WI38 (cell line): ENCODE measurements at regions not wholly inside any gene's neighbourhood (a gene's known extent, or its start where the extent isn't known, plus 50 kb on each side); places are given as distances from the start of the nearest gene placed in this dataset.

Source experiments
- H3K4me3 ChIP-seq: 2 replicates; pipeline ENCODE4 v1.5.1; 2011; ENCODE audit warnings: low read depth, mild to moderate bottlenecking, control low read depth, low read length
- CTCF ChIP-seq: IDR thresholded peaks from 2 replicates; pipeline ENCODE4 v1.5.1; 2012; ENCODE audit warnings: low read depth, mild to moderate bottlenecking, control low read depth, low read length

- H3K4me3 ChIP-seq = no peak overlapping the region
- TF ChIP-seq CTCF = no peak
Observed at GRCh38 chr6:140225701-140226436, 851.4 kb upstream of the CITED2 start.

- TF ChIP-seq CTCF = no peak
- no peak overlapping the region for H3K4me3 ChIP-seq
Observed at GRCh38 chr6:140217283-140217682, 842.8 kb upstream of the CITED2 start.

GRCh38 chr6:140209775-140210174 is 835.3 kb upstream of the CITED2 start:
- no peak for TF ChIP-seq CTCF
- H3K4me3 ChIP-seq = no peak overlapping the region

- no peak for TF ChIP-seq CTCF
- no peak overlapping the region for H3K4me3 ChIP-seq
Observed at GRCh38 chr6:140208286-140208685, 833.8 kb upstream of the CITED2 start.

GRCh38 chr6:140205795-140206593 is 831.5 kb upstream of the CITED2 start:
- no peak overlapping the region for H3K4me3 ChIP-seq
- TF ChIP-seq CTCF = no peak

GRCh38 chr6:140204154-140204553 is 829.7 kb upstream of the CITED2 start:
- no peak for TF ChIP-seq CTCF
- H3K4me3 ChIP-seq = no peak overlapping the region

- H3K4me3 ChIP-seq = no peak overlapping the region
- TF ChIP-seq CTCF = no peak
Observed at GRCh38 chr6:140203661-140204147, 829.3 kb upstream of the CITED2 start.
